ENCODE measurements at regions not wholly inside any gene's neighbourhood (a gene's known extent, or its start where the extent isn't known, plus 50 kb on each side); places are given as distances from the start of the nearest gene placed in this dataset.

DNA sequence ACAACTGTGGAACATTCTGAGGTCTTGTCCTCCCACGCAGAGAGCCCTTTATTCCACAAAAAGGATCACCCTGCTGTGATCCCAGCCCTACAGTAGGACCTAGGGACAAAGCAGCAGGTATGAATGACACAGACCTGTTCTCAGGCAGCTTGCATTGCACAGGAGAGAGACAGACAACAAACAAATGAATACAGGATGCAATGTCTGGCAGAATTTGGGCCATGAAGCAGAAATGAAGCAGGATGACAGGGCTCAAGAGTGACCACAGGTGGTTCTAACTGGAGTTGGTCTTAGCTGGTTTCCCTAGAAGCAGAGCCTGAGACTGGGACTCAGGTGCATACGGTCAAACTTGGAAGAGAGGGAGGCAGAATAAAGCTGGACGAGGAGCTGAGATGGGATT, 388.8 kb downstream of the CDK5RAP2 start:
- TF ChIP-seq CTCF (IDR thresholded peaks at IDR 0.05) (no peak), EZH2 (IDR thresholded peaks at IDR 0.05; ENCODE audit: borderline replicate concordance, insufficient read depth, low read depth, low read length, poor library complexity, severe bottlenecking) (no peak)
